PC-3 (cell line): ENCODE measurements at regions not wholly inside any gene's neighbourhood (a gene's known extent, or its start where the extent isn't known, plus 50 kb on each side); places are given as distances from the start of the nearest gene placed in this dataset.

ENCODE experiments used
- ATAC-seq: fragments of 200-7000 bp; cut with Tn5 transposase; 2 replicates; pipeline ENCODE4 v1.9.1; 2020; ENCODE audit warnings: mild to moderate bottlenecking, moderate library complexity
- BruUV-seq: library from RNA; stranded (reverse); fragments of 400-500 nt; replicated peaks from 2 replicates; lab custom pipeline; 2021; lab: Mats Ljungman, UMichigan
- CTCF ChIA-PET: fragments of 300-600 bp; sonication (Branson Sonifier 250); formaldehyde crosslinking; loops from one replicate; lab custom pipeline; 2022; ENCODE audit warnings: antibody characterized with exemption; lab: Charles Lee
- POLR2A ChIA-PET: fragments of 300-600 bp; sonication (Branson Sonifier 250); formaldehyde crosslinking; loops from one replicate; lab custom pipeline; 2022; ENCODE audit warnings: antibody characterized with exemption; ENCODE audit not compliant: unreplicated experiment; lab: Charles Lee
- DNase-seq: peaks from one replicate; pipeline ENCODE4 v3.0.0-alpha.2; 2015
- H2AFZ ChIP-seq: fragments of 300-600 bp; sonication (generic); 2 replicates; pipeline ENCODE4 v1.6.0; 2016; ENCODE audit warnings: antibody characterized with exemption, low read length
- H3F3A ChIP-seq: fragments of 300-600 bp; sonication (generic); one replicate; pipeline ENCODE4 v1.6.0; 2017; ENCODE audit warnings: antibody characterized with exemption, low read length, control low read depth, mild to moderate bottlenecking; ENCODE audit not compliant: unreplicated experiment
- H3K27ac ChIP-seq: fragments of 300-600 bp; sonication (generic); 2 replicates; pipeline ENCODE4 v1.5.1; 2016; ENCODE audit warnings: mild to moderate bottlenecking, low read length
- H3K27me3 ChIP-seq: fragments of 300-600 bp; sonication (generic); 2 replicates; pipeline ENCODE4 v1.6.1; 2016; ENCODE audit warnings: low read length, mixed read lengths
- H3K36me3 ChIP-seq: fragments of 300-600 bp; sonication (generic); 2 replicates; pipeline ENCODE4 v1.6.1; 2016; ENCODE audit warnings: low read depth, mixed run types, low read length, mixed read lengths
- H3K4me1 ChIP-seq: fragments of 300-600 bp; sonication (generic); 2 replicates; pipeline ENCODE4 v1.5.1; 2016; ENCODE audit warnings: low read length; ENCODE audit not compliant: insufficient read depth
- H3K4me2 ChIP-seq: fragments of 300-600 bp; sonication (generic); 2 replicates; pipeline ENCODE4 v1.6.0; 2016; ENCODE audit warnings: low read length
- H3K4me3 ChIP-seq: fragments of 300-600 bp; sonication (generic); 2 replicates; pipeline ENCODE4 v1.5.1; 2016; ENCODE audit warnings: mild to moderate bottlenecking, low read length, mixed read lengths
- H3K79me2 ChIP-seq: fragments of 300-600 bp; sonication (generic); 2 replicates; pipeline ENCODE4 v1.6.1; 2017; ENCODE audit warnings: low read length, mixed read lengths
- H3K9ac ChIP-seq: fragments of 300-600 bp; sonication (generic); 2 replicates; pipeline ENCODE4 v1.6.0; 2016; ENCODE audit warnings: mild to moderate bottlenecking, low read length
- H3K9me2 ChIP-seq: fragments of 300-600 bp; sonication (generic); replicated peaks from 2 replicates; pipeline ENCODE4 v1.6.1; 2016; ENCODE audit warnings: mixed run types, low read length, mixed read lengths
- H3K9me3 ChIP-seq: fragments of 300-600 bp; sonication (generic); 2 replicates; pipeline ENCODE4 v1.6.1; 2016; ENCODE audit warnings: low read length, mixed read lengths
- H4K20me1 ChIP-seq: fragments of 300-600 bp; sonication (generic); 2 replicates; pipeline ENCODE4 v1.6.1; 2016; ENCODE audit warnings: low read length, mixed read lengths
- EZH2 ChIP-seq: fragments of 300-600 bp; sonication (generic); IDR thresholded peaks from one replicate; pipeline ENCODE4 v1.6.1; 2017; ENCODE audit warnings: antibody characterized with exemption, mild to moderate bottlenecking, low read length; ENCODE audit not compliant: unreplicated experiment
- EZH2phosphoT487 ChIP-seq: fragments of 300-600 bp; sonication (generic); IDR thresholded peaks from 2 replicates; pipeline ENCODE4 v1.6.1; 2018; ENCODE audit warnings: mild to moderate bottlenecking, antibody characterized with exemption, low read length, borderline replicate concordance
- intact Hi-C: fragments of 100-400 bp; cut with micrococcal nuclease; formaldehyde crosslinking; loops from 2 replicates; pipeline ENCODE4 v1.9.0; 2023
- TF ChIP-seq, protein P1 (sequence below): fragments of 300-600 bp; sonication (generic); conservative IDR thresholded peaks from 2 replicates; pipeline ENCODE4 v1.5.1; 2017; ENCODE audit warnings: antibody characterized with exemption, low read depth, mild to moderate bottlenecking, low read length

DNA sequence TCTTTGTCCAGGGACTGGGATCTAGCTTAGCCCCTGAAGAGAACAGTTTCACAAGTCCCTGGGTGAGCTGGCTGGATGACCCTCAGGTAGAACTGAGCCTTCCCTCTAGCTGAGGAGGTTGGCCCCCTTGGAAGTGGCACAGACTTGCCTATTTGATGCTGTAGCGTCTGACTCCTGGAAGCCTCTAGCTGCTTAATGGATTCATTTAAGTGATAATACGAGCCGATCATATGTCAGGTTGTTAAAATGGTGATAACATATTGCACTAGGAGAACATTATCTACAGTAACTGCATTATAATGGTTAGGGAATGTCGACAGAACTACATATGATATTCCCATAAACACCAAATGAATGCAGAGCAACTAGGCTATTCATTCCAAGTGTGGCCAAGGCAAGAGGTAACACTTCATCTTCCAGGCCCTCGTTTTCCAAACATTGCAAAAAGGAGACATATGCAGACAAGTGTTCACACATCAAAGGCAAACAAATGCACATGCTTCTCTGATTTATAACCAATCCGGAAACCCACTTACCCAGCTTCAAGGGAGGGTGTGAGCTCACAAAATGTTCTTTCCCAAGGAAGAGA is 340.1 kb upstream of the PLXNA2 start:
- DNase-seq (no peak), ATAC-seq (no peak)
- H3K27me3 ChIP-seq = 0 out of 2 replicates have a peak, but pooled peaks cover 3% of the 10 kb centered on the region
- H3K9me3 ChIP-seq = no peaks in the 10 kb centered on the region
- H3K4me2 ChIP-seq = no peak overlapping the region
- H2AFZ ChIP-seq = no peak overlapping the region
- ChIA-PET POLR2A (no interaction called here), CTCF (no interaction called here)
- no peaks in the 10 kb centered on the region for H3F3A ChIP-seq
- H3K4me1 ChIP-seq = no peaks in the 10 kb centered on the region
- BruUV-seq = no TSS peak
- TF ChIP-seq EZH2 = no peak
- no peak for TF ChIP-seq EZH2phosphoT487
- TF ChIP-seq, protein P1, sequence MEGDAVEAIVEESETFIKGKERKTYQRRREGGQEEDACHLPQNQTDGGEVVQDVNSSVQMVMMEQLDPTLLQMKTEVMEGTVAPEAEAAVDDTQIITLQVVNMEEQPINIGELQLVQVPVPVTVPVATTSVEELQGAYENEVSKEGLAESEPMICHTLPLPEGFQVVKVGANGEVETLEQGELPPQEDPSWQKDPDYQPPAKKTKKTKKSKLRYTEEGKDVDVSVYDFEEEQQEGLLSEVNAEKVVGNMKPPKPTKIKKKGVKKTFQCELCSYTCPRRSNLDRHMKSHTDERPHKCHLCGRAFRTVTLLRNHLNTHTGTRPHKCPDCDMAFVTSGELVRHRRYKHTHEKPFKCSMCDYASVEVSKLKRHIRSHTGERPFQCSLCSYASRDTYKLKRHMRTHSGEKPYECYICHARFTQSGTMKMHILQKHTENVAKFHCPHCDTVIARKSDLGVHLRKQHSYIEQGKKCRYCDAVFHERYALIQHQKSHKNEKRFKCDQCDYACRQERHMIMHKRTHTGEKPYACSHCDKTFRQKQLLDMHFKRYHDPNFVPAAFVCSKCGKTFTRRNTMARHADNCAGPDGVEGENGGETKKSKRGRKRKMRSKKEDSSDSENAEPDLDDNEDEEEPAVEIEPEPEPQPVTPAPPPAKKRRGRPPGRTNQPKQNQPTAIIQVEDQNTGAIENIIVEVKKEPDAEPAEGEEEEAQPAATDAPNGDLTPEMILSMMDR = no peak
- no peak overlapping the region for H3K27ac ChIP-seq
- H3K36me3 ChIP-seq = no peaks in the 10 kb centered on the region
- no peak overlapping the region for H3K4me3 ChIP-seq
- no peaks in the 10 kb centered on the region for H3K9me2 ChIP-seq
- H3K9ac ChIP-seq = no peak overlapping the region
- H4K20me1 ChIP-seq = no peaks in the 10 kb centered on the region
- H3K79me2 ChIP-seq = no peaks in the 10 kb centered on the region
- intact Hi-C loops = no loop called here

DNA sequence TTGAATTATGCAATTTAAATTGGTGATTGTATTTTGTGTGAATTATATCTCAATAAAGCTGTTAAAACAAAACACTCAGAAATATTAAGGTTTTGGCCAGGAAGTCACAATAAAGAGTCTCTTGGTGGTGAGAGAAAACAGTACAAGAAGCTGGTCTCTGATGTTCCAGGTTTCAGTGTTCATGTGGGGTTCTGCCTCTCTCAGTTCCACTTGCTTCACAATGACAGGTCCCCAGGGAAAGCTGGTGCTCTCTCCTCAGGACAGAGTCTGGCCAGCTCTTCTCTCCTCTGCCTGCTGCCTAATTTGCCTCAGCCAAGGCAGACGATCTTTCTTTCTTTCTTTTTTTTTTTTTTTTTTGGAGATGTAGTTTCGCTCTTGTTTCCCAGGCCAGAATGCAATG is 342.9 kb upstream of the PLXNA2 start:
- Histone ChIP-seq H3K79me2 (no peaks in the 10 kb centered on the region), H2AFZ (no peak overlapping the region), H3F3A (no peaks in the 10 kb centered on the region), H3K9me2 (no peaks in the 10 kb centered on the region), H3K27me3 (peaks cover 16% of the 10 kb centered on the region), H3K9ac (no peak overlapping the region), H3K27ac (no peak overlapping the region), H3K36me3 (no peaks in the 10 kb centered on the region), H3K9me3 (no peaks in the 10 kb centered on the region), H3K4me1 (no peaks in the 10 kb centered on the region), H3K4me3 (no peak overlapping the region), H4K20me1 (no peaks in the 10 kb centered on the region), H3K4me2 (no peak overlapping the region)
- BruUV-seq = no TSS peak
- no peak for DNase-seq
- intact Hi-C loops = no loop called here
- TF ChIP-seq, protein P1 = no peak
- TF ChIP-seq EZH2 = no peak
- TF ChIP-seq EZH2phosphoT487 = no peak
- no peak for ATAC-seq
- CTCF ChIA-PET = interaction anchor here (0.6 kb wide), 1 partner anchor 90 kb away, joined by 6 read pairs; no protein-coding TSS in a partner anchor
- POLR2A ChIA-PET = no interaction called here

DNA sequence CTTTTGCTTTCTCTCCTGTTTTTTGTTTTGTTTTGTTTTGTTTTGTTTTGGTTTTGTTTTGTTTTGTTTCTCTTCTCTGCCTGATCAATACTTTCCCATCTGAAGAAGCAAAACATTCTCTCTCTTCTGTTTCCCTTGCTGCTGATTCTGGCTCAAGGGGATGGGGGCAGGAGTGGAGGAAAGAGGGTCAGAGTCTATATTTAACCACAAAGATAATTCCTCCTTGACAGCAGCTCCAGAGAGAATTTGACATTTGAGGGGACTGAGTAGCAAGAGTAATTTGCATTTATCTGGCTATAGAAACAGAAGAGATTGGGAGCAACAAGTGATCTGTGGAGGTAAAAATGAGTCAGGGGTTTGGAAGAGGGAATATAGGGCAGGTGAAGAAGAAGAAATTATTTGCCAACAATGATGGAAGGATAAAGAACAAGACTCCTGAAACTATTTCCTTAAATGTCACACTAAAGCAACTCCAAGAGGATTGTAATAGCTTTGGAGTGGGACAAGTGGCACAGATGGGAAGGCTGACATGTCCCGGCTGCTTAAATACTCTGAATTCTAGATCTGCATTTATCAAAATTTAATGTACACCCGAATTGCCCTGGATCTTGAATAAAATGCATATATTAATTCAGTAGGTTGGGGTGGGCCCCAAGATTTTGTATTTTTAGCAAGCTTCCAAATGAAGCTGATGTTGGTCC is 349.3 kb upstream of the PLXNA2 start:
- H3K9me2 ChIP-seq = no peaks in the 10 kb centered on the region
- H3K4me3 ChIP-seq = no peak overlapping the region
- ChIA-PET CTCF (no interaction called here), POLR2A (no interaction called here)
- no peak overlapping the region for H3K9ac ChIP-seq
- no peaks in the 10 kb centered on the region for H4K20me1 ChIP-seq
- H3K79me2 ChIP-seq = no peaks in the 10 kb centered on the region
- H3K4me1 ChIP-seq = no peaks in the 10 kb centered on the region
- H3K36me3 ChIP-seq = no peaks in the 10 kb centered on the region
- no TSS peak for BruUV-seq
- H3K27me3 ChIP-seq = peaks cover 29% of the 10 kb centered on the region
- no peak overlapping the region for H3K4me2 ChIP-seq
- H2AFZ ChIP-seq = no peak overlapping the region
- ATAC-seq (no peak), DNase-seq (no peak)
- H3K9me3 ChIP-seq = no peaks in the 10 kb centered on the region
- H3K27ac ChIP-seq = no peak overlapping the region
- intact Hi-C loops = no loop called here
- no peak for TF ChIP-seq EZH2phosphoT487
- TF ChIP-seq, protein P1 = no peak
- no peak for TF ChIP-seq EZH2
- H3F3A ChIP-seq = no peaks in the 10 kb centered on the region
